Mammary epithelial cell (primary cell): ENCODE measurements at regions not wholly inside any gene's neighbourhood (a gene's known extent, or its start where the extent isn't known, plus 50 kb on each side); places are given as distances from the start of the nearest gene placed in this dataset.

Experiments
- EZH2 ChIP-seq: IDR thresholded peaks from 2 replicates; pipeline ENCODE4 v1.6.1; 2012; ENCODE audit warnings: low read length, inconsistent platforms, borderline replicate concordance
- TF ChIP-seq, protein P1 (sequence below), 2 donors: IDR thresholded peaks in 1 of 2; conservative IDR thresholded peaks in 1 of 2; 2 replicates each; pipeline ENCODE4 v1.5.1; 2011 to 2012; ENCODE audit warnings: inconsistent platforms in 2 of 2, low read length in 2 of 2, mild to moderate bottlenecking in 2 of 2, control low read depth in 1 of 2, low read depth in 1 of 2; ENCODE audit not compliant: insufficient read depth in 1 of 2; ENCODE audit errors: extremely low read depth in 1 of 2

DNA sequence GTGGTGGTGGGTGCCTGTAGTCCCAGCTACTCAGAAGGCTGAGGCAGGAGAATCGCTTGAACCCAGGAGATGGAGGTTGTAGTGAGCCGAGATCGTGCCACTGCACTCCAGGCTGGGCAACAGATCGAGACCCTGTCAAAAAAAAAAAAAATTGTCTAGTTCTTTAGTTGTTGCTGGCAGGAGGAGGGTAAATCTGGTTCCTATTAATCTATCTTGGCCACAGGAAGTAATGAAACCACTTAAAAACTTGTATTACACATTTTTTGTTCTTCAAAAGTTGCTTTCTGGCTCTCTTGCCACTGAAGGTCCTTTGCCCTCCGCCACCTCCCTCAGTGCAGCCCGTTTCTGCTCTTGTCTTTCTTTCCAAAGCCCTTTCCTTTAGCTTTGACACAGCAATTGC is 102.9 kb upstream of the ARSJ start:
- TF ChIP-seq, protein P1, sequence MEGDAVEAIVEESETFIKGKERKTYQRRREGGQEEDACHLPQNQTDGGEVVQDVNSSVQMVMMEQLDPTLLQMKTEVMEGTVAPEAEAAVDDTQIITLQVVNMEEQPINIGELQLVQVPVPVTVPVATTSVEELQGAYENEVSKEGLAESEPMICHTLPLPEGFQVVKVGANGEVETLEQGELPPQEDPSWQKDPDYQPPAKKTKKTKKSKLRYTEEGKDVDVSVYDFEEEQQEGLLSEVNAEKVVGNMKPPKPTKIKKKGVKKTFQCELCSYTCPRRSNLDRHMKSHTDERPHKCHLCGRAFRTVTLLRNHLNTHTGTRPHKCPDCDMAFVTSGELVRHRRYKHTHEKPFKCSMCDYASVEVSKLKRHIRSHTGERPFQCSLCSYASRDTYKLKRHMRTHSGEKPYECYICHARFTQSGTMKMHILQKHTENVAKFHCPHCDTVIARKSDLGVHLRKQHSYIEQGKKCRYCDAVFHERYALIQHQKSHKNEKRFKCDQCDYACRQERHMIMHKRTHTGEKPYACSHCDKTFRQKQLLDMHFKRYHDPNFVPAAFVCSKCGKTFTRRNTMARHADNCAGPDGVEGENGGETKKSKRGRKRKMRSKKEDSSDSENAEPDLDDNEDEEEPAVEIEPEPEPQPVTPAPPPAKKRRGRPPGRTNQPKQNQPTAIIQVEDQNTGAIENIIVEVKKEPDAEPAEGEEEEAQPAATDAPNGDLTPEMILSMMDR (conservative IDR thresholded peaks at IDR 0.05 in 1 of 2, IDR thresholded peaks at IDR 0.05 in 1 of 2; ENCODE audit: extremely low read depth in 1 of 2, insufficient read depth in 1 of 2, low read depth in 1 of 2, low read length in 2 of 2), result no peak
- TF ChIP-seq EZH2, result no peak
